ENCODE measurements at regions not wholly inside any gene's neighbourhood (a gene's known extent, or its start where the extent isn't known, plus 50 kb on each side); places are given as distances from the start of the nearest gene placed in this dataset.

GRCh38 chr2:14715600-14715999 lies 83.1 kb downstream of the LRATD1 start:
- no peak overlapping the region for H3K27ac ChIP-seq (ENCODE audit: low read depth, low read length)
- no peaks in the 10 kb centered on the region for H3K4me1 ChIP-seq (ENCODE audit: control insufficient read depth, low read length)
- H3K36me3 ChIP-seq (ENCODE audit: control insufficient read depth, low read length) = no peaks in the 10 kb centered on the region
- no peaks in the 10 kb centered on the region for H3F3A ChIP-seq (ENCODE audit: control insufficient read depth, insufficient read depth)
- no peak overlapping the region for H3K4me2 ChIP-seq (ENCODE audit: low read length)
- no peaks in the 10 kb centered on the region for H4K20me1 ChIP-seq (ENCODE audit: control insufficient read depth, insufficient read depth, low read depth, low read length)
- H3K27me3 ChIP-seq (ENCODE audit: control insufficient read depth, low read length) = no peaks in the 10 kb centered on the region
- TF ChIP-seq, protein P1, sequence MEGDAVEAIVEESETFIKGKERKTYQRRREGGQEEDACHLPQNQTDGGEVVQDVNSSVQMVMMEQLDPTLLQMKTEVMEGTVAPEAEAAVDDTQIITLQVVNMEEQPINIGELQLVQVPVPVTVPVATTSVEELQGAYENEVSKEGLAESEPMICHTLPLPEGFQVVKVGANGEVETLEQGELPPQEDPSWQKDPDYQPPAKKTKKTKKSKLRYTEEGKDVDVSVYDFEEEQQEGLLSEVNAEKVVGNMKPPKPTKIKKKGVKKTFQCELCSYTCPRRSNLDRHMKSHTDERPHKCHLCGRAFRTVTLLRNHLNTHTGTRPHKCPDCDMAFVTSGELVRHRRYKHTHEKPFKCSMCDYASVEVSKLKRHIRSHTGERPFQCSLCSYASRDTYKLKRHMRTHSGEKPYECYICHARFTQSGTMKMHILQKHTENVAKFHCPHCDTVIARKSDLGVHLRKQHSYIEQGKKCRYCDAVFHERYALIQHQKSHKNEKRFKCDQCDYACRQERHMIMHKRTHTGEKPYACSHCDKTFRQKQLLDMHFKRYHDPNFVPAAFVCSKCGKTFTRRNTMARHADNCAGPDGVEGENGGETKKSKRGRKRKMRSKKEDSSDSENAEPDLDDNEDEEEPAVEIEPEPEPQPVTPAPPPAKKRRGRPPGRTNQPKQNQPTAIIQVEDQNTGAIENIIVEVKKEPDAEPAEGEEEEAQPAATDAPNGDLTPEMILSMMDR (IDR thresholded peaks at IDR 0.05; ENCODE audit: low read depth, low read length, poor library complexity, severe bottlenecking) = no peak
- TF ChIP-seq EZH2phosphoT487 (IDR thresholded peaks at IDR 0.05; ENCODE audit: borderline replicate concordance, low read length) = no peak
- H3K9me2 ChIP-seq (replicated peaks; ENCODE audit: control insufficient read depth, low read length) = no peaks in the 10 kb centered on the region
- no peak overlapping the region for H3K4me3 ChIP-seq (ENCODE audit: low read length)
- H3K9me3 ChIP-seq (ENCODE audit: control insufficient read depth, insufficient read depth, low read length) = no peaks in the 10 kb centered on the region
- no peaks in the 10 kb centered on the region for H3K79me2 ChIP-seq (ENCODE audit: control insufficient read depth, low read length)

DNA sequence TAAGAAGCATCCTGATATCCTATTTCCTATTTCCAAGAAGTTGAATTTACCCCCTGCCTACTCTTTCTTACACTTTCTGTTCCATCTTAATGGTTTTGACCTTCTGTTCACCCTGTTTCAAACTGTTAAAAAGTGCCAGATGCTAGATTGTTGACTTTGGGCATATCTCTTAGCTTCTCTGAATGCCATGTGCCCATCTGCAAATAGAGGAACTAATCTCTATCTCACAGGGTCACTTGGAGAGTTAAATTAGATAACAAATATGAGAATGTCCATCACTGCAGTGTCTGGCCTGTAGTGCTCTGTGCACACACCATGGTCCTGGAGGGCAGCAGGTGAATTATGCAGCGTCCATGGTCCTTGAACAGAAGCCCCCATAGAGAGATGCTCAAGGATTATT lies 83.8 kb downstream of the LRATD1 start:
- H3K9me3 ChIP-seq (ENCODE audit: control insufficient read depth, insufficient read depth, low read length) = no peaks in the 10 kb centered on the region
- no peak overlapping the region for H3K27ac ChIP-seq (ENCODE audit: low read depth, low read length)
- TF ChIP-seq, protein P1 (IDR thresholded peaks at IDR 0.05; ENCODE audit: low read depth, low read length, poor library complexity, severe bottlenecking) = no peak
- no peak overlapping the region for H3K4me2 ChIP-seq (ENCODE audit: low read length)
- H3K4me3 ChIP-seq (ENCODE audit: low read length) = no peak overlapping the region
- no peaks in the 10 kb centered on the region for H3K36me3 ChIP-seq (ENCODE audit: control insufficient read depth, low read length)
- no peaks in the 10 kb centered on the region for H3K79me2 ChIP-seq (ENCODE audit: control insufficient read depth, low read length)
- H4K20me1 ChIP-seq (ENCODE audit: control insufficient read depth, insufficient read depth, low read depth, low read length) = no peaks in the 10 kb centered on the region
- no peaks in the 10 kb centered on the region for H3K27me3 ChIP-seq (ENCODE audit: control insufficient read depth, low read length)
- H3K9me2 ChIP-seq (replicated peaks; ENCODE audit: control insufficient read depth, low read length) = no peaks in the 10 kb centered on the region
- H3K4me1 ChIP-seq (ENCODE audit: control insufficient read depth, low read length) = no peaks in the 10 kb centered on the region
- no peaks in the 10 kb centered on the region for H3F3A ChIP-seq (ENCODE audit: control insufficient read depth, insufficient read depth)

- H3K79me2 ChIP-seq (ENCODE audit: control insufficient read depth, low read length) = no peaks in the 10 kb centered on the region
- no peaks in the 10 kb centered on the region for H3K36me3 ChIP-seq (ENCODE audit: control insufficient read depth, low read length)
- no peaks in the 10 kb centered on the region for H3K9me2 ChIP-seq (replicated peaks; ENCODE audit: control insufficient read depth, low read length)
- H4K20me1 ChIP-seq (ENCODE audit: control insufficient read depth, insufficient read depth, low read depth, low read length) = no peaks in the 10 kb centered on the region
- no peaks in the 10 kb centered on the region for H3K27me3 ChIP-seq (ENCODE audit: control insufficient read depth, low read length)
- no peak overlapping the region for H3K27ac ChIP-seq (ENCODE audit: low read depth, low read length)
- H3K4me2 ChIP-seq (ENCODE audit: low read length) = no peak overlapping the region
- H3K4me1 ChIP-seq (ENCODE audit: control insufficient read depth, low read length) = no peaks in the 10 kb centered on the region
- TF ChIP-seq, protein P1 (IDR thresholded peaks at IDR 0.05; ENCODE audit: low read depth, low read length, poor library complexity, severe bottlenecking) = no peak
- no peak for TF ChIP-seq EZH2phosphoT487 (IDR thresholded peaks at IDR 0.05; ENCODE audit: borderline replicate concordance, low read length)
- no peaks in the 10 kb centered on the region for H3F3A ChIP-seq (ENCODE audit: control insufficient read depth, insufficient read depth)
- no peak overlapping the region for H3K4me3 ChIP-seq (ENCODE audit: low read length)
- H3K9me3 ChIP-seq (ENCODE audit: control insufficient read depth, insufficient read depth, low read length) = no peaks in the 10 kb centered on the region
Measured at GRCh38 chr2:14717131-14717530, 84.6 kb downstream of the LRATD1 start.

GRCh38 chr2:14720319-14720718 lies 87.8 kb downstream of the LRATD1 start:
- H3K79me2 ChIP-seq (ENCODE audit: control insufficient read depth, low read length) = no peaks in the 10 kb centered on the region
- no peaks in the 10 kb centered on the region for H3K4me1 ChIP-seq (ENCODE audit: control insufficient read depth, low read length)
- no peaks in the 10 kb centered on the region for H3K27me3 ChIP-seq (ENCODE audit: control insufficient read depth, low read length)
- no peak overlapping the region for H3K4me2 ChIP-seq (ENCODE audit: low read length)
- no peak overlapping the region for H3K4me3 ChIP-seq (ENCODE audit: low read length)
- no peaks in the 10 kb centered on the region for H3F3A ChIP-seq (ENCODE audit: control insufficient read depth, insufficient read depth)
- no peaks in the 10 kb centered on the region for H3K9me2 ChIP-seq (replicated peaks; ENCODE audit: control insufficient read depth, low read length)
- no peaks in the 10 kb centered on the region for H4K20me1 ChIP-seq (ENCODE audit: control insufficient read depth, insufficient read depth, low read depth, low read length)
- H3K27ac ChIP-seq (ENCODE audit: low read depth, low read length) = no peak overlapping the region
- no peaks in the 10 kb centered on the region for H3K9me3 ChIP-seq (ENCODE audit: control insufficient read depth, insufficient read depth, low read length)
- H3K36me3 ChIP-seq (ENCODE audit: control insufficient read depth, low read length) = no peaks in the 10 kb centered on the region
- no peak for TF ChIP-seq EZH2phosphoT487 (IDR thresholded peaks at IDR 0.05; ENCODE audit: borderline replicate concordance, low read length)
- TF ChIP-seq, protein P1 (IDR thresholded peaks at IDR 0.05; ENCODE audit: low read depth, low read length, poor library complexity, severe bottlenecking) = no peak

All from DOHH2 (cell line).